GM12891 (cell line): ENCODE measurements at regions not wholly inside any gene's neighbourhood (a gene's known extent, or its start where the extent isn't known, plus 50 kb on each side); places are given as distances from the start of the nearest gene placed in this dataset.
"Not testable (repeated sequence)": the region's sequence is repeated elsewhere in the genome, so short reads cannot be mapped to it uniquely, and the experiment has no call there.

Experiments
- DNase-seq: peaks from one replicate; pipeline ENCODE4 v3.0.0; 2011; ENCODE audit warnings: low spot score; ENCODE audit not compliant: insufficient read length
- FAIRE-seq: peaks from 2 replicates; lab custom pipeline; 2011; peaks lifted over from hg19 to GRCh38; lab: Jason Lieb, UNC
- PAX5 ChIP-seq: IDR thresholded peaks from 2 replicates; pipeline ENCODE4 v1.6.1; 2011; ENCODE audit warnings: low read length, moderate library complexity, mild to moderate bottlenecking; ENCODE audit not compliant: insufficient read depth, severe bottlenecking
- POLR2A ChIP-seq: IDR thresholded peaks from 2 replicates; pipeline ENCODE4 v1.6.1; 2011; ENCODE audit warnings: low read depth, low read length, control low read depth
- POLR2AphosphoS5 ChIP-seq: IDR thresholded peaks from 2 replicates; pipeline ENCODE4 v1.6.1; 2011; ENCODE audit warnings: low read depth, low read length, control low read depth
- POU2F2 ChIP-seq: IDR thresholded peaks from 2 replicates; pipeline ENCODE4 v1.6.1; 2011; ENCODE audit warnings: low read depth, mild to moderate bottlenecking, control low read depth, low read length, moderate library complexity
- SPI1 ChIP-seq: IDR thresholded peaks from 2 replicates; pipeline ENCODE4 v1.6.1; 2011; ENCODE audit warnings: low read depth, low read length, control low read depth
- TAF1 ChIP-seq: IDR thresholded peaks from 2 replicates; pipeline ENCODE4 v1.6.1; 2011; ENCODE audit warnings: low read depth, low read length, control low read depth

GRCh38 chr4:82136161-82136801, 237.5 kb downstream of the HNRNPD start:
- TF ChIP-seq POLR2A (no peak), SPI1 (no peak), POU2F2 (no peak), TAF1 (no peak), PAX5 (no peak), POLR2AphosphoS5 (no peak)
- DNase-seq (no peak), FAIRE-seq (no peak)

- TF ChIP-seq POU2F2 = no peak
- TF ChIP-seq POLR2AphosphoS5 = no peak
- no peak for TF ChIP-seq TAF1
- no peak for TF ChIP-seq PAX5
- TF ChIP-seq SPI1 = no peak
- no peak for TF ChIP-seq POLR2A
- FAIRE-seq = no peak
Observed at GRCh38 chr4:82128355-82128754, 245.4 kb downstream of the HNRNPD start.

GRCh38 chr4:82126512-82127040, 247.2 kb downstream of the HNRNPD start:
- DNase-seq (no peak), FAIRE-seq (no peak)
- TF ChIP-seq POU2F2 (no peak), PAX5 (no peak), POLR2AphosphoS5 (no peak), TAF1 (no peak), POLR2A (no peak), SPI1 (no peak)

More at GRCh38 chr4:82128355-82128754, 245.4 kb downstream of the HNRNPD start:
- DNase-seq = no peak

GRCh38 chr4:82125787-82126297, 247.9 kb downstream of the HNRNPD start:
- DNase-seq = no peak
- no peak for FAIRE-seq
- TF ChIP-seq POU2F2 (no peak), PAX5 (no peak), TAF1 (no peak), POLR2A (no peak), POLR2AphosphoS5 (no peak), SPI1 (no peak)

- no peak for FAIRE-seq
- DNase-seq = no peak
- TF ChIP-seq SPI1 (no peak), PAX5 (no peak), POU2F2 (no peak), POLR2A (no peak), POLR2AphosphoS5 (no peak), TAF1 (no peak)
Observed at GRCh38 chr4:82124932-82125786, 248.6 kb downstream of the HNRNPD start.

- DNase-seq (no peak), FAIRE-seq (no peak)
- no peak for TF ChIP-seq PAX5
- no peak for TF ChIP-seq POLR2A
- TF ChIP-seq POLR2AphosphoS5 = no peak
- no peak for TF ChIP-seq TAF1
- TF ChIP-seq POU2F2 = no peak
Observed at GRCh38 chr4:82124365-82124764, 249.4 kb downstream of the HNRNPD start.

GRCh38 chr4:82123934-82124333, 249.9 kb downstream of the HNRNPD start:
- no peak for DNase-seq
- FAIRE-seq = no peak
- TF ChIP-seq SPI1 (no peak), PAX5 (no peak), POLR2AphosphoS5 (no peak), TAF1 (no peak), POU2F2 (no peak), POLR2A (no peak)

- DNase-seq, FAIRE-seq: not testable (repeated sequence)
Observed at GRCh38 chr4:82115183-82115582, 258.6 kb downstream of the HNRNPD start.

- TF ChIP-seq SPI1 = no peak
- no peak for TF ChIP-seq TAF1
- TF ChIP-seq PAX5 = no peak
- TF ChIP-seq POU2F2 = no peak
- TF ChIP-seq POLR2A = no peak
- no peak for TF ChIP-seq POLR2AphosphoS5
- FAIRE-seq = no peak
- DNase-seq = no peak
Observed at GRCh38 chr4:82108506-82108905, 265.3 kb downstream of the HNRNPD start.

GRCh38 chr4:82104578-82104977, 269.2 kb downstream of the HNRNPD start:
- DNase-seq = no peak
- FAIRE-seq = no peak
- TF ChIP-seq POLR2AphosphoS5 = no peak
